Mesendoderm (in vitro differentiated cells): ENCODE measurements at regions not wholly inside any gene's neighbourhood (a gene's known extent, or its start where the extent isn't known, plus 50 kb on each side); places are given as distances from the start of the nearest gene placed in this dataset.

Source experiments
- DNase-seq: peaks from one replicate; pipeline ENCODE4 v3.0.0; 2013
- H2AK5ac ChIP-seq: 2 replicates; pipeline ENCODE4 v1.6.1; 2013; ENCODE audit warnings: low read length, inconsistent platforms
- H2BK120ac ChIP-seq: 2 replicates; pipeline ENCODE4 v1.6.1; 2013; ENCODE audit warnings: low read depth, mild to moderate bottlenecking, low read length, moderate library complexity, mixed read lengths
- H2BK15ac ChIP-seq: replicated peaks from 2 replicates; pipeline ENCODE4 v1.6.1; 2013; ENCODE audit warnings: low read depth, mild to moderate bottlenecking, moderate library complexity
- H2BK5ac ChIP-seq: 2 replicates; pipeline ENCODE4 v1.6.1; 2013; ENCODE audit warnings: low read length, inconsistent platforms
- H3K18ac ChIP-seq: 2 replicates; pipeline ENCODE4 v1.6.1; 2013; ENCODE audit warnings: mild to moderate bottlenecking, low read length, mixed read lengths
- H3K23ac ChIP-seq: one replicate; pipeline ENCODE4 v1.6.1; 2013; ENCODE audit warnings: low read length
- H3K27ac ChIP-seq: 2 replicates; pipeline ENCODE4 v1.5.1; 2013; ENCODE audit warnings: low read depth, mild to moderate bottlenecking, inconsistent platforms, low read length, moderate library complexity
- H3K27me3 ChIP-seq: 2 replicates; pipeline ENCODE4 v1.6.1; 2013; ENCODE audit warnings: low read length, control low read depth, mild to moderate bottlenecking, inconsistent platforms; ENCODE audit not compliant: insufficient read depth, poor library complexity
- H3K36me3 ChIP-seq: 2 replicates; pipeline ENCODE4 v1.6.1; 2013; ENCODE audit warnings: low read length, inconsistent platforms; ENCODE audit not compliant: control insufficient read depth, insufficient read depth
- H3K4ac ChIP-seq: one replicate; pipeline ENCODE4 v1.6.1; 2013; ENCODE audit warnings: low read depth, mild to moderate bottlenecking, low read length, moderate library complexity
- H3K4me1 ChIP-seq: 2 replicates; pipeline ENCODE4 v1.6.1; 2013; ENCODE audit warnings: low read depth, low read length, inconsistent platforms; ENCODE audit not compliant: control insufficient read depth
- H3K4me2 ChIP-seq: 2 replicates; pipeline ENCODE4 v1.6.1; 2013; ENCODE audit warnings: low read length
- H3K4me3 ChIP-seq: 2 replicates; pipeline ENCODE4 v1.5.1; 2013; ENCODE audit warnings: mild to moderate bottlenecking, low read length
- H3K56ac ChIP-seq: one replicate; pipeline ENCODE4 v1.6.1; 2013; ENCODE audit warnings: low read length
- H3K79me1 ChIP-seq: 2 replicates; pipeline ENCODE4 v1.6.1; 2013; ENCODE audit warnings: low read length, inconsistent platforms
- H3K79me2 ChIP-seq: 2 replicates; pipeline ENCODE4 v1.6.1; 2013; ENCODE audit warnings: mild to moderate bottlenecking, low read length; ENCODE audit not compliant: control insufficient read depth, insufficient read depth
- H3K9ac ChIP-seq: 2 replicates; pipeline ENCODE4 v1.6.1; 2013; ENCODE audit warnings: low read length, inconsistent platforms
- H4K5ac ChIP-seq: one replicate; pipeline ENCODE4 v1.6.1; 2013; ENCODE audit warnings: low read length
- H4K8ac ChIP-seq: one replicate; pipeline ENCODE4 v1.6.1; 2013; ENCODE audit warnings: low read depth, mild to moderate bottlenecking, control low read depth, low read length, moderate library complexity
- WGBS: extraction: QIAGEN DNeasy Blood & Tissue Kit; methylation state at CpG from one replicate; pipeline ENCODE4 v1.1.7; 2013; ENCODE audit warnings: low lambda C conversion rate, missing lambda C conversion rate; ENCODE audit not compliant: insufficient coverage; ENCODE audit errors: extremely low coverage; 5-methylcytosine and 5-hydroxymethylcytosine counted together

GRCh38 chr2:42916324-42916723 is 123.9 kb upstream of the HAAO start:
- H3K18ac ChIP-seq = no peak overlapping the region
- no peak overlapping the region for H3K9ac ChIP-seq
- no peaks in the 10 kb centered on the region for H3K27me3 ChIP-seq
- no peak overlapping the region for H3K27ac ChIP-seq
- H3K56ac ChIP-seq = no peak overlapping the region
- no peak overlapping the region for H3K4ac ChIP-seq
- no peak overlapping the region for H3K23ac ChIP-seq
- no peak overlapping the region for H3K4me2 ChIP-seq
- H3K79me2 ChIP-seq = no peaks in the 10 kb centered on the region
- H3K79me1 ChIP-seq = no peaks in the 10 kb centered on the region
- no CpG with 5 or more reads among the region's 7 CpGs for WGBS
- no peaks in the 10 kb centered on the region for H3K4me1 ChIP-seq
- no peak for DNase-seq
- no peak overlapping the region for H2BK120ac ChIP-seq
- H4K5ac ChIP-seq = no peak overlapping the region
- no peak overlapping the region for H2AK5ac ChIP-seq
- no peak overlapping the region for H4K8ac ChIP-seq
- no peak overlapping the region for H2BK15ac ChIP-seq
- H3K36me3 ChIP-seq = no peaks in the 10 kb centered on the region
- no peak overlapping the region for H3K4me3 ChIP-seq
- H2BK5ac ChIP-seq = no peak overlapping the region

GRCh38 chr2:42914860-42915259 is 122.5 kb upstream of the HAAO start:
- Histone ChIP-seq H3K27ac (no peak overlapping the region), H2BK15ac (no peak overlapping the region), H2BK120ac (no peak overlapping the region), H4K5ac (no peak overlapping the region), H2BK5ac (no peak overlapping the region), H3K4me2 (no peak overlapping the region), H3K36me3 (no peaks in the 10 kb centered on the region), H3K23ac (no peak overlapping the region), H4K8ac (no peak overlapping the region), H3K18ac (no peak overlapping the region), H3K27me3 (no peaks in the 10 kb centered on the region), H3K4me1 (no peaks in the 10 kb centered on the region), H3K79me1 (no peaks in the 10 kb centered on the region), H2AK5ac (no peak overlapping the region), H3K4ac (no peak overlapping the region), H3K4me3 (no peak overlapping the region), H3K9ac (no peak overlapping the region), H3K56ac (no peak overlapping the region), H3K79me2 (no peaks in the 10 kb centered on the region)
- no peak for DNase-seq
- WGBS = no CpG with 5 or more reads among the region's 1 CpG

- no CpG with 5 or more reads among the region's 8 CpGs for WGBS
- Histone ChIP-seq H2BK5ac (no peak overlapping the region), H3K4ac (no peak overlapping the region), H3K79me2 (no peaks in the 10 kb centered on the region), H3K36me3 (no peaks in the 10 kb centered on the region), H2BK120ac (no peak overlapping the region), H3K9ac (no peak overlapping the region), H4K5ac (no peak overlapping the region), H3K79me1 (no peaks in the 10 kb centered on the region), H4K8ac (no peak overlapping the region), H3K4me2 (no peak overlapping the region), H3K23ac (no peak overlapping the region), H3K4me3 (no peak overlapping the region), H3K18ac (no peak overlapping the region), H2AK5ac (no peak overlapping the region), H3K4me1 (no peaks in the 10 kb centered on the region), H3K56ac (no peak overlapping the region), H2BK15ac (no peak overlapping the region), H3K27me3 (no peaks in the 10 kb centered on the region), H3K27ac (no peak overlapping the region)
- no peak for DNase-seq
Measured at GRCh38 chr2:42914314-42914713, 121.9 kb upstream of the HAAO start.

GRCh38 chr2:42913280-42913878 is 121.0 kb upstream of the HAAO start:
- Histone ChIP-seq H3K27me3 (no peaks in the 10 kb centered on the region), H2AK5ac (no peak overlapping the region), H3K23ac (no peak overlapping the region), H3K79me1 (no peaks in the 10 kb centered on the region), H3K79me2 (no peaks in the 10 kb centered on the region), H3K9ac (no peak overlapping the region), H2BK5ac (no peak overlapping the region), H4K8ac (no peak overlapping the region), H4K5ac (no peak overlapping the region), H3K56ac (no peak overlapping the region), H3K18ac (no peak overlapping the region), H3K4me3 (no peak overlapping the region), H3K27ac (no peak overlapping the region), H3K36me3 (no peaks in the 10 kb centered on the region), H3K4me2 (no peak overlapping the region), H3K4me1 (no peaks in the 10 kb centered on the region), H2BK15ac (no peak overlapping the region), H2BK120ac (no peak overlapping the region), H3K4ac (no peak overlapping the region)
- DNase-seq = no peak
- WGBS = no CpG with 5 or more reads among the region's 2 CpGs

- no peak overlapping the region for H3K23ac ChIP-seq
- H2BK5ac ChIP-seq = no peak overlapping the region
- no peaks in the 10 kb centered on the region for H3K79me1 ChIP-seq
- peaks cover 13% of the 10 kb centered on the region for H3K4me1 ChIP-seq
- no peak overlapping the region for H3K4me2 ChIP-seq
- H3K9ac ChIP-seq = no peak overlapping the region
- no peak overlapping the region for H3K27ac ChIP-seq
- no peak overlapping the region for H2BK15ac ChIP-seq
- H3K4me3 ChIP-seq = no peak overlapping the region
- no peaks in the 10 kb centered on the region for H3K79me2 ChIP-seq
- peak overlapping the region; percentile 42 for H3K56ac ChIP-seq
- no peak overlapping the region for H2BK120ac ChIP-seq
- H3K18ac ChIP-seq = no peak overlapping the region
- DNase-seq = no peak
- no peak overlapping the region for H2AK5ac ChIP-seq
- no peak overlapping the region for H3K4ac ChIP-seq
- H4K8ac ChIP-seq = no peak overlapping the region
- H3K27me3 ChIP-seq = no peaks in the 10 kb centered on the region
- no CpG with 5 or more reads among the region's 3 CpGs for WGBS
- H3K36me3 ChIP-seq = no peaks in the 10 kb centered on the region
- no peak overlapping the region for H4K5ac ChIP-seq
Measured at GRCh38 chr2:42910645-42911405, 118.4 kb upstream of the HAAO start.
